NCI-H1048 (cell line): ENCODE measurements at regions not wholly inside any gene's neighbourhood (a gene's known extent, or its start where the extent isn't known, plus 50 kb on each side); places are given as distances from the start of the nearest gene placed in this dataset.
"Not testable (repeated sequence)": the region's sequence is repeated elsewhere in the genome, so short reads cannot be mapped to it uniquely, and the experiment has no call there.

Experiments used
- DNase-seq: peaks from one replicate; lab custom pipeline; 2025; lab: John Stamatoyannopoulos, UW

GRCh38 chr20:26120920-26121319 lies 424.3 kb upstream of the ZNF337 start:
- DNase-seq, result not testable (repeated sequence)

- DNase-seq, result not testable (repeated sequence)
These were observed 397.8 kb upstream of the ZNF337 start for GRCh38 chr20:26094498-26094897.

GRCh38 chr20:26091921-26092320 lies 395.3 kb upstream of the ZNF337 start:
- DNase-seq, result not testable (repeated sequence)

- DNase-seq, result not testable (repeated sequence)
These were observed 389.5 kb upstream of the ZNF337 start for GRCh38 chr20:26086195-26086594.

- not testable (repeated sequence) for DNase-seq
These were observed 377.3 kb upstream of the ZNF337 start for GRCh38 chr20:26073972-26074371.

- not testable (repeated sequence) for DNase-seq
These were observed 362.7 kb upstream of the ZNF337 start for GRCh38 chr20:26059324-26059723.

- DNase-seq, result not testable (repeated sequence)
These were observed 361.8 kb upstream of the ZNF337 start for GRCh38 chr20:26058446-26058845.

GRCh38 chr20:26057135-26057752 lies 360.6 kb upstream of the ZNF337 start:
- not testable (repeated sequence) for DNase-seq

GRCh38 chr20:26025792-26026191 lies 329.1 kb upstream of the ZNF337 start:
- not testable (repeated sequence) for DNase-seq

- DNase-seq, result not testable (repeated sequence)
These were observed 314.3 kb upstream of the ZNF337 start for GRCh38 chr20:26010942-26011276.

- not testable (repeated sequence) for DNase-seq
These were observed 313.7 kb upstream of the ZNF337 start for GRCh38 chr20:26010224-26010941.

GRCh38 chr20:26009402-26010223 lies 313.0 kb upstream of the ZNF337 start:
- peak; percentile 59 for DNase-seq

GRCh38 chr20:26008026-26008425 lies 311.4 kb upstream of the ZNF337 start:
- DNase-seq, result not testable (repeated sequence)

GRCh38 chr20:26006164-26006563 lies 309.5 kb upstream of the ZNF337 start:
- not testable (repeated sequence) for DNase-seq

GRCh38 chr20:26003959-26004358 lies 307.3 kb upstream of the ZNF337 start:
- DNase-seq, result not testable (repeated sequence)

- DNase-seq, result not testable (repeated sequence)
These were observed 300.9 kb upstream of the ZNF337 start for GRCh38 chr20:25997367-25998038.

- no peak for DNase-seq
These were observed 295.5 kb upstream of the ZNF337 start for GRCh38 chr20:25992146-25992545.

GRCh38 chr20:25991756-25992130 lies 295.1 kb upstream of the ZNF337 start:
- no peak for DNase-seq

- DNase-seq, result no peak
These were observed 294.6 kb upstream of the ZNF337 start for GRCh38 chr20:25991051-25991755.

- not testable (repeated sequence) for DNase-seq
These were observed 293.0 kb upstream of the ZNF337 start for GRCh38 chr20:25989686-25990085.

GRCh38 chr20:25989196-25989595 lies 292.5 kb upstream of the ZNF337 start:
- DNase-seq, result no peak
